HEK293 (cell line): ENCODE measurements at regions not wholly inside any gene's neighbourhood (a gene's known extent, or its start where the extent isn't known, plus 50 kb on each side); places are given as distances from the start of the nearest gene placed in this dataset.

ENCODE experiments used
- CTCF ChIA-PET: fragments of 350-600 bp; formaldehyde crosslinking; extraction: SDS; loops from one replicate; lab custom pipeline; 2021; ENCODE audit warnings: antibody characterized with exemption; lab: Yijun Ruan, JAX
- POLR2A ChIA-PET: fragments of 300-600 bp; formaldehyde crosslinking; extraction: SDS; loops from one replicate; lab custom pipeline; 2020; ENCODE audit warnings: antibody characterized with exemption, inconsistent platforms; lab: Yijun Ruan, JAX
- H3K27ac ChIP-seq: fragments of 200-500 bp; sonication (Bioruptor generic); 2 replicates; pipeline ENCODE4 v1.5.1; 2014; ENCODE audit warnings: low read depth, low read length, control low read depth, inconsistent platforms; ENCODE audit errors: extremely low read depth
- H3K36me3 ChIP-seq, 2 experiments: fragments of 200-500 bp in 1 of 2; sonication (Bioruptor generic) in 1 of 2; 1 replicate in 1 of 2; 2 replicates in 1 of 2; pipeline ENCODE4 v1.5.1; 2014 to 2017; ENCODE audit warnings: inconsistent platforms in 2 of 2, low read length in 2 of 2; ENCODE audit not compliant: control insufficient read depth in 2 of 2, insufficient read depth in 1 of 2
- H3K4me1 ChIP-seq: fragments of 200-500 bp; sonication (Bioruptor generic); 2 replicates; pipeline ENCODE4 v1.5.1; 2014; ENCODE audit warnings: mild to moderate bottlenecking, low read length, inconsistent platforms; ENCODE audit not compliant: control insufficient read depth, insufficient read depth
- H3K4me3 ChIP-seq: 2 replicates; pipeline ENCODE4 v1.5.1; 2011; ENCODE audit warnings: low read depth, mild to moderate bottlenecking, control low read depth, low read length, moderate library complexity
- H3K9me3 ChIP-seq: fragments of 200-500 bp; sonication (Bioruptor generic); 2 replicates; pipeline ENCODE4 v1.5.1; 2014; ENCODE audit warnings: low read depth, low read length, inconsistent platforms; ENCODE audit not compliant: control insufficient read depth, insufficient read depth
- BCL6B ChIP-seq: fragments of 450-650 bp; formaldehyde crosslinking; IDR thresholded peaks from 2 replicates; pipeline ENCODE4 v1.5.1; 2017; ENCODE audit warnings: missing biosample characterization, missing genetic modification characterization
- KLF17 ChIP-seq: fragments of 450-650 bp; formaldehyde crosslinking; IDR thresholded peaks from 2 replicates; pipeline ENCODE4 v1.5.1; 2016; ENCODE audit warnings: missing biosample characterization, missing genetic modification characterization
- MEIS1 ChIP-seq: sonication (generic); formaldehyde crosslinking; IDR thresholded peaks from 2 replicates; pipeline ENCODE4 v1.8.1; 2022; ENCODE audit warnings: missing genetic modification reagents, mild to moderate bottlenecking, borderline replicate concordance
- REPIN1 ChIP-seq: fragments of 450-650 bp; formaldehyde crosslinking; IDR thresholded peaks from 2 replicates; pipeline ENCODE4 v1.5.1; 2017; ENCODE audit warnings: missing biosample characterization, missing genetic modification characterization, low read depth
- SP3 ChIP-seq: fragments of 450-650 bp; formaldehyde crosslinking; IDR thresholded peaks from 2 replicates; pipeline ENCODE4 v1.5.1; 2016; ENCODE audit warnings: missing biosample characterization, missing genetic modification characterization
- ZBTB48 ChIP-seq: fragments of 450-650 bp; formaldehyde crosslinking; IDR thresholded peaks from 2 replicates; pipeline ENCODE4 v1.5.1; 2016; ENCODE audit warnings: missing biosample characterization, missing genetic modification characterization
- ZBTB6 ChIP-seq: fragments of 450-650 bp; formaldehyde crosslinking; IDR thresholded peaks from 2 replicates; pipeline ENCODE4 v1.5.1; 2017; ENCODE audit warnings: missing biosample characterization, missing genetic modification characterization
- ZBTB7A ChIP-seq: fragments of 450-650 bp; formaldehyde crosslinking; IDR thresholded peaks from 2 replicates; pipeline ENCODE4 v1.5.1; 2016; ENCODE audit warnings: low read depth, missing biosample characterization, missing genetic modification characterization
- ZNF132 ChIP-seq: fragments of 450-650 bp; formaldehyde crosslinking; IDR thresholded peaks from 2 replicates; pipeline ENCODE4 v1.5.1; 2017; ENCODE audit warnings: missing biosample characterization, missing genetic modification characterization, borderline replicate concordance
- ZNF266 ChIP-seq: fragments of 450-650 bp; formaldehyde crosslinking; IDR thresholded peaks from 2 replicates; pipeline ENCODE4 v1.5.1; 2016; ENCODE audit warnings: missing biosample characterization, missing genetic modification characterization, low read depth
- ZNF398 ChIP-seq: fragments of 450-650 bp; formaldehyde crosslinking; IDR thresholded peaks from 2 replicates; pipeline ENCODE4 v1.5.1; 2017; ENCODE audit warnings: missing biosample characterization, missing genetic modification characterization
- ZNF433 ChIP-seq: fragments of 450-650 bp; formaldehyde crosslinking; IDR thresholded peaks from 2 replicates; pipeline ENCODE4 v1.5.1; 2016; ENCODE audit warnings: missing biosample characterization, missing genetic modification characterization, low read depth
- ZNF473 ChIP-seq: fragments of 450-650 bp; formaldehyde crosslinking; IDR thresholded peaks from 2 replicates; pipeline ENCODE4 v1.5.1; 2017; ENCODE audit warnings: missing biosample characterization, missing genetic modification characterization
- ZNF48 ChIP-seq: fragments of 450-650 bp; formaldehyde crosslinking; IDR thresholded peaks from 2 replicates; pipeline ENCODE4 v1.5.1; 2016; ENCODE audit warnings: missing biosample characterization, missing genetic modification characterization
- ZNF518A ChIP-seq: fragments of 450-650 bp; formaldehyde crosslinking; conservative IDR thresholded peaks from 2 replicates; pipeline ENCODE4 v1.5.1; 2016; ENCODE audit warnings: low read depth, missing biosample characterization, missing genetic modification characterization
- ZNF580 ChIP-seq: fragments of 450-650 bp; formaldehyde crosslinking; IDR thresholded peaks from 2 replicates; pipeline ENCODE4 v1.5.1; 2016; ENCODE audit warnings: missing biosample characterization, missing genetic modification characterization
- ZNF629 ChIP-seq: fragments of 450-650 bp; formaldehyde crosslinking; IDR thresholded peaks from 2 replicates; pipeline ENCODE4 v1.5.1; 2017; ENCODE audit warnings: missing biosample characterization, missing genetic modification characterization
- ZNF677 ChIP-seq: fragments of 450-650 bp; IDR thresholded peaks from 2 replicates; pipeline ENCODE4 v1.5.0; 2018; ENCODE audit warnings: missing biosample characterization, mild to moderate bottlenecking, missing genetic modification characterization, moderate library complexity
- TF ChIP-seq, protein P1 (sequence below): fragments of 450-650 bp; formaldehyde crosslinking; IDR thresholded peaks from 2 replicates; pipeline ENCODE4 v1.5.1; 2016; ENCODE audit warnings: missing biosample characterization, missing genetic modification characterization
- TF ChIP-seq, protein P2 (sequence below): fragments of 450-650 bp; formaldehyde crosslinking; IDR thresholded peaks from 2 replicates; pipeline ENCODE4 v1.5.1; 2016; ENCODE audit warnings: missing biosample characterization, missing genetic modification characterization

GRCh38 chr3:150145659-150146058 lies 175.0 kb upstream of the PFN2 start:
- no peak overlapping the region for H3K27ac ChIP-seq
- TF ChIP-seq ZBTB48 (tag by site-specific recombination) (no peak), ZNF132 (no peak), ZNF473 (tag by site-specific recombination) (no peak), ZNF518A (no peak), REPIN1 (no peak), ZNF629 (tag by site-specific recombination) (no peak), ZNF433 (tag by site-specific recombination) (no peak), ZNF48 (tag by site-specific recombination) (no peak), BCL6B (no peak), ZNF580 (tag by site-specific recombination) (no peak), ZBTB6 (no peak)
- TF ChIP-seq, protein P1, sequence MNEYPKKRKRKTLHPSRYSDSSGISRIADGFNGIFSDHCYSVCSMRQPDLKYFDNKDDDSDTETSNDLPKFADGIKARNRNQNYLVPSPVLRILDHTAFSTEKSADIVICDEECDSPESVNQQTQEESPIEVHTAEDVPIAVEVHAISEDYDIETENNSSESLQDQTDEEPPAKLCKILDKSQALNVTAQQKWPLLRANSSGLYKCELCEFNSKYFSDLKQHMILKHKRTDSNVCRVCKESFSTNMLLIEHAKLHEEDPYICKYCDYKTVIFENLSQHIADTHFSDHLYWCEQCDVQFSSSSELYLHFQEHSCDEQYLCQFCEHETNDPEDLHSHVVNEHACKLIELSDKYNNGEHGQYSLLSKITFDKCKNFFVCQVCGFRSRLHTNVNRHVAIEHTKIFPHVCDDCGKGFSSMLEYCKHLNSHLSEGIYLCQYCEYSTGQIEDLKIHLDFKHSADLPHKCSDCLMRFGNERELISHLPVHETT = no peak
- no peaks in the 10 kb centered on the region for H3K4me1 ChIP-seq
- H3K9me3 ChIP-seq = no peaks in the 10 kb centered on the region
- H3K4me3 ChIP-seq = no peak overlapping the region
- ChIA-PET POLR2A (no interaction called here), CTCF (no interaction called here)
- H3K36me3 ChIP-seq = no peaks in the 10 kb centered on the region

GRCh38 chr3:150144191-150144708 lies 173.6 kb upstream of the PFN2 start:
- H3K4me1 ChIP-seq = no peaks in the 10 kb centered on the region
- H3K36me3 ChIP-seq = no peaks in the 10 kb centered on the region
- no peak overlapping the region for H3K27ac ChIP-seq
- ChIA-PET POLR2A (no interaction called here), CTCF (interaction anchor here (0.6 kb wide), 1 partner anchor 265 kb away, joined by 3 read pairs; no protein-coding TSS in a partner anchor)
- TF ChIP-seq ZNF398 (tag by site-specific recombination) (no peak), ZNF266 (tag by site-specific recombination) (no peak), SP3 (tag by site-specific recombination) (no peak), ZBTB7A (no peak), KLF17 (tag by site-specific recombination) (no peak), MEIS1 (CRISPR knock-in tag) (no peak), ZNF677 (tag by site-specific recombination) (no peak)
- TF ChIP-seq, protein P2, sequence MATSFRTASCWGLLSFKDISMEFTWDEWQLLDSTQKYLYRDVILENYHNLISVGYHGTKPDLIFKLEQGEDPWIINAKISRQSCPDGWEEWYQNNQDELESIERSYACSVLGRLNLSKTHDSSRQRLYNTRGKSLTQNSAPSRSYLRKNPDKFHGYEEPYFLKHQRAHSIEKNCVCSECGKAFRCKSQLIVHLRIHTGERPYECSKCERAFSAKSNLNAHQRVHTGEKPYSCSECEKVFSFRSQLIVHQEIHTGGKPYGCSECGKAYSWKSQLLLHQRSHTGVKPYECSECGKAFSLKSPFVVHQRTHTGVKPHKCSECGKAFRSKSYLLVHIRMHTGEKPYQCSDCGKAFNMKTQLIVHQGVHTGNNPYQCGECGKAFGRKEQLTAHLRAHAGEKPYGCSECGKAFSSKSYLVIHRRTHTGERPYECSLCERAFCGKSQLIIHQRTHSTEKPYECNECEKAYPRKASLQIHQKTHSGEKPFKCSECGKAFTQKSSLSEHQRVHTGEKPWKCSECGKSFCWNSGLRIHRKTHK = no peak
- H3K4me3 ChIP-seq = no peak overlapping the region
- H3K9me3 ChIP-seq = no peaks in the 10 kb centered on the region
